ENCODE measurements at regions not wholly inside any gene's neighbourhood (a gene's known extent, or its start where the extent isn't known, plus 50 kb on each side); places are given as distances from the start of the nearest gene placed in this dataset.

- H3K36me3 ChIP-seq (ENCODE audit: low read depth), result no peaks in the 10 kb centered on the region
- DNase-seq, result no peak
- no peak for ATAC-seq
- intact Hi-C loops (cut with DNase I, micrococcal nuclease), result no loop called here
- H3K9me3 ChIP-seq, result no peaks in the 10 kb centered on the region
- no peak overlapping the region for H3K4me3 ChIP-seq
- TF ChIP-seq, protein P1, sequence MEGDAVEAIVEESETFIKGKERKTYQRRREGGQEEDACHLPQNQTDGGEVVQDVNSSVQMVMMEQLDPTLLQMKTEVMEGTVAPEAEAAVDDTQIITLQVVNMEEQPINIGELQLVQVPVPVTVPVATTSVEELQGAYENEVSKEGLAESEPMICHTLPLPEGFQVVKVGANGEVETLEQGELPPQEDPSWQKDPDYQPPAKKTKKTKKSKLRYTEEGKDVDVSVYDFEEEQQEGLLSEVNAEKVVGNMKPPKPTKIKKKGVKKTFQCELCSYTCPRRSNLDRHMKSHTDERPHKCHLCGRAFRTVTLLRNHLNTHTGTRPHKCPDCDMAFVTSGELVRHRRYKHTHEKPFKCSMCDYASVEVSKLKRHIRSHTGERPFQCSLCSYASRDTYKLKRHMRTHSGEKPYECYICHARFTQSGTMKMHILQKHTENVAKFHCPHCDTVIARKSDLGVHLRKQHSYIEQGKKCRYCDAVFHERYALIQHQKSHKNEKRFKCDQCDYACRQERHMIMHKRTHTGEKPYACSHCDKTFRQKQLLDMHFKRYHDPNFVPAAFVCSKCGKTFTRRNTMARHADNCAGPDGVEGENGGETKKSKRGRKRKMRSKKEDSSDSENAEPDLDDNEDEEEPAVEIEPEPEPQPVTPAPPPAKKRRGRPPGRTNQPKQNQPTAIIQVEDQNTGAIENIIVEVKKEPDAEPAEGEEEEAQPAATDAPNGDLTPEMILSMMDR (IDR thresholded peaks at IDR 0.05), result no peak
- no peaks in the 10 kb centered on the region for H3K4me1 ChIP-seq (ENCODE audit: low read depth)
These were observed 553.7 kb downstream of the ZNF608 start for GRCh38 chr5:124192716-124193115.

- intact Hi-C loops (cut with DNase I, micrococcal nuclease), result no loop called here
- DNase-seq, result no peak
- no peak for ATAC-seq
- Histone ChIP-seq H3K4me1 (ENCODE audit: low read depth) (peaks cover 4% of the 10 kb centered on the region), H3K4me3 (no peak overlapping the region), H3K9me3 (no peaks in the 10 kb centered on the region), H3K36me3 (ENCODE audit: low read depth) (no peaks in the 10 kb centered on the region)
- TF ChIP-seq, protein P1 (IDR thresholded peaks at IDR 0.05), result no peak
These were observed 560.7 kb downstream of the ZNF608 start for GRCh38 chr5:124185716-124186115.

DNA sequence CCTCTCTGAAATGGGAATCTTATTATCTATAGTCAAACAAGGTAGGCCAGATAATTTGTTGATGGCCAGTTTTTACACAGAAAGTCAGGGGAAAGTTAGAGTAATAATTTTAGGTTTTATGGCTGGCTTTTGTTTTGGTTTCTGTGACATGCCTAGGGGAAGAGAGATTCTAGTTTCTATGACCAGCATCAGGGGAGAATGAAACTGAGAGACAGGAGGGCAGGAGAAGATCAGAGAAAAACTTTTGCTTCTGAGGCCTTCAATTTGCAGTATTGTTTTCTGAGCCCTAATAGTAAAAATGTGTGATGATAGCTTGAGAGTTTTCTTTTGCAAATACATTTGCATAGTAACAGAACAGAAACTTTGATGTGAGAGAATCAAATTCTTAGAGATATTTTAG is 564.3 kb downstream of the ZNF608 start:
- ATAC-seq (no peak), DNase-seq (no peak)
- peaks cover 4% of the 10 kb centered on the region for H3K4me1 ChIP-seq (ENCODE audit: low read depth)
- TF ChIP-seq, protein P1 (IDR thresholded peaks at IDR 0.05), result no peak
- no peaks in the 10 kb centered on the region for H3K36me3 ChIP-seq (ENCODE audit: low read depth)
- no peak overlapping the region for H3K4me3 ChIP-seq
- H3K9me3 ChIP-seq, result no peaks in the 10 kb centered on the region
- intact Hi-C loops (cut with DNase I, micrococcal nuclease), result no loop called here

DNA sequence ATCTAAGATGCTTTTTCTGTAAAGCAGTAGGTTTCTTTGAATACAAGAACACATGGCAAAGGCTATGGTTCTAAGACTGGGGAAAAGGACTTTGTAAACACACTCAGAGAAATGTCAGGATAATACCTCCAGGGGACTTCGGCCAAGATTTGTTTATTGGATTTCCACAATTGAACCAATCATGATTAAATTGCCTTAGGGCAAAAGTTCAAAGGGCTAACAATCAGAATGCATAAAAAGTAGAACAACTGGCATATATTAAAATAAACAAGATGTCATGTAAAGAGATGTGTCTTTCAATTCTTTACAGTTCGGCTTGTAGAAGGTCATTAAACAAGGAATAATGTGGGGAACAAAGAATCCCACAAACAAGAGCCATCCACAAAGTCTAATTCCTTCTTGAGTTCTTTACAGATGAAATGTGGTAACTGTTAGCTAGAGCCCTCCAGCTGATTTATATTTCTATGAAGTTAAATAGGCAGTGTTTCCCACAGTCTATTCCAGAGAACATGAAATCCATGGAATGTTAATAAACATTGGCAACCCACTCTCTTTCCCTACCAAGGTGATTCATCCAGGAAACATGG is 565.5 kb downstream of the ZNF608 start:
- peak in 1 of 3 donors; percentile 51 for DNase-seq

GRCh38 chr5:124180299-124180874 is 566.1 kb downstream of the ZNF608 start:
- intact Hi-C loops (cut with DNase I, micrococcal nuclease), result no loop called here
- TF ChIP-seq, protein P1 (IDR thresholded peaks at IDR 0.05), result no peak
- Histone ChIP-seq H3K36me3 (ENCODE audit: low read depth) (no peaks in the 10 kb centered on the region), H3K9me3 (no peaks in the 10 kb centered on the region), H3K4me1 (ENCODE audit: low read depth) (peaks cover 4% of the 10 kb centered on the region), H3K4me3 (no peak overlapping the region)
- ATAC-seq (peak; percentile 94), DNase-seq (peak in 1 of 3 donors; percentile 18)

More for the DNA sequence above, 565.5 kb downstream of the ZNF608 start:
- Histone ChIP-seq H3K36me3 (ENCODE audit: low read depth) (no peaks in the 10 kb centered on the region), H3K9me3 (no peaks in the 10 kb centered on the region), H3K4me1 (ENCODE audit: low read depth) (peaks cover 4% of the 10 kb centered on the region), H3K4me3 (no peak overlapping the region)
- intact Hi-C loops (cut with DNase I, micrococcal nuclease), result no loop called here
- TF ChIP-seq, protein P1 (IDR thresholded peaks at IDR 0.05), result no peak
- ATAC-seq, result peak; percentile 89

All from mucosa of descending colon (tissue), 3 donors.